ENCODE measurements at regions not wholly inside any gene's neighbourhood (a gene's known extent, or its start where the extent isn't known, plus 50 kb on each side); places are given as distances from the start of the nearest gene placed in this dataset.
"Not testable (repeated sequence)": the region's sequence is repeated elsewhere in the genome, so short reads cannot be mapped to it uniquely, and the experiment has no call there.

DNA sequence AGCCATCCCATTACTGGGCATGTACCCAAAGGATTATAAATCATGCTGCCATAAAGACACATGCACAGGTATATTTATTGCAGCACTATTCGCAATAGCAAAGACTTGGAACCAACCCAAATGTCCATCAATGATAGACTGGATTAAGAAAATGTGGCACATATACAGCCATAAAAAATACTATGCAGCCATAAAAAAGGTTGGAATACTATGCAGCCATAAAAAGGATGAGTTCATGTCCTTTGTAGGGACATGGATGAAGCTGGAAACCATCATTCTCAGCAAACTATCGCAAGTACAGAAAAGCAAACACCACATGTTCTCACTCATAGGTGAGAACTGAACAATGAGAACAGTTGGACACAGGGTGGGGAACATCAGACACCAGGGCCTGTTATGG, 151.5 kb downstream of the PLK2 start:
- H3K4me3 ChIP-seq (ENCODE audit: low read depth, low read length); H3K27me3 ChIP-seq (ENCODE audit: control insufficient read depth, insufficient read depth, low read length); H3K36me3 ChIP-seq (ENCODE audit: control insufficient read depth, insufficient read depth, low read length); H3K9me3 ChIP-seq (ENCODE audit: control insufficient read depth, insufficient read depth, low read depth, low read length); H3K9ac ChIP-seq (ENCODE audit: low read length); H3K27ac ChIP-seq (ENCODE audit: low read depth, low read length); H3K4me1 ChIP-seq (ENCODE audit: control insufficient read depth, insufficient read depth, low read length): not testable (repeated sequence)

DNA sequence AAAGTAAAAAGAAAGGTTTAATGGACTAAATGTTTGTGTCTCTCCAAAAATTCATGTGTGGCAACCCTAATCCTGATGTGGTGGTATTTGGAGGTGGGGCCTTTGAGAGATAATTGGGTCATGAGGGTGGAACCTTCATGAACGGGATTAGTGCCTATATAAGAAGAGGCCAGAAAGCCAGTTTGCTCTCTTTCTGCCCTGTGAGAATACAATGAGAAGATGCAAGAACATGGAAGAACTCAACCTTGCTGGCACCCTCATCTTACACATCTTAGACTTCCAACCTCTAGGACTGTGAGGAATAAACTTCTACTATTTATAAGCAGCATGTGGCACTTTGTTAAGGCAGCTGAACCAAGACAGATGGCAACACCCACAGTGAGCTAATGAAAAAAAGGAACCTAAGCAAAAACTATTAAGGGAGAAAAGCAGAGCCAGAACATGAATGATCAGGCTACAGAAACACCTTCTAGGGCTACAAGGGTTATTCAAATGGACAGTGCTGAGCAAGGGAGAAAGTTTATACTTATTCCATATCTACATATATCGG, 159.5 kb downstream of the PLK2 start:
- Histone ChIP-seq H3K9ac (ENCODE audit: low read length) (no peak overlapping the region), H3K4me1 (ENCODE audit: control insufficient read depth, insufficient read depth, low read length) (no peaks in the 10 kb centered on the region), H3K27me3 (ENCODE audit: control insufficient read depth, insufficient read depth, low read length) (no peaks in the 10 kb centered on the region), H3K9me3 (ENCODE audit: control insufficient read depth, insufficient read depth, low read depth, low read length) (no peaks in the 10 kb centered on the region), H3K4me3 (ENCODE audit: low read depth, low read length) (no peak overlapping the region), H3K27ac (ENCODE audit: low read depth, low read length) (no peak overlapping the region), H3K36me3 (ENCODE audit: control insufficient read depth, insufficient read depth, low read length) (no peaks in the 10 kb centered on the region)

DNA sequence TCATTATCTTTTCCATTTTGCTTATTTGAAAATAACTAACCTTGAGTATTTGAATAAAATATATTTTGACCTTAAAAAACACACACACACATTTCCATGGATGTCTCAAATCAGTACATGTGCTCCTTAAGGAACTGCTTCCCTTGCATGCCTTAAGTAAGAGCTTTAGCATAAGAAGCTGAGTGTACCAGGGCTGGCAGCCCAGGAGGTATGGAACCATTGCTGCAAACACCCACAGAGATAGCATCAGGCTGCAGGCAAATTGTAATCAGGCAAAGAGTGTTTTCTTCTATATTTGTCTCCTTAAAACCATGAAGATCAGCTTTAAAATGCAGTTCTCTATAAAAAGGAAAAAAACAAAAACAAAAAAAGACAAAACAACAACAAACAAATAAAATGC, 160.6 kb downstream of the PLK2 start:
- Histone ChIP-seq H3K27ac (ENCODE audit: low read depth, low read length) (no peak overlapping the region), H3K4me1 (ENCODE audit: control insufficient read depth, insufficient read depth, low read length) (no peaks in the 10 kb centered on the region), H3K27me3 (ENCODE audit: control insufficient read depth, insufficient read depth, low read length) (no peaks in the 10 kb centered on the region)

DNA sequence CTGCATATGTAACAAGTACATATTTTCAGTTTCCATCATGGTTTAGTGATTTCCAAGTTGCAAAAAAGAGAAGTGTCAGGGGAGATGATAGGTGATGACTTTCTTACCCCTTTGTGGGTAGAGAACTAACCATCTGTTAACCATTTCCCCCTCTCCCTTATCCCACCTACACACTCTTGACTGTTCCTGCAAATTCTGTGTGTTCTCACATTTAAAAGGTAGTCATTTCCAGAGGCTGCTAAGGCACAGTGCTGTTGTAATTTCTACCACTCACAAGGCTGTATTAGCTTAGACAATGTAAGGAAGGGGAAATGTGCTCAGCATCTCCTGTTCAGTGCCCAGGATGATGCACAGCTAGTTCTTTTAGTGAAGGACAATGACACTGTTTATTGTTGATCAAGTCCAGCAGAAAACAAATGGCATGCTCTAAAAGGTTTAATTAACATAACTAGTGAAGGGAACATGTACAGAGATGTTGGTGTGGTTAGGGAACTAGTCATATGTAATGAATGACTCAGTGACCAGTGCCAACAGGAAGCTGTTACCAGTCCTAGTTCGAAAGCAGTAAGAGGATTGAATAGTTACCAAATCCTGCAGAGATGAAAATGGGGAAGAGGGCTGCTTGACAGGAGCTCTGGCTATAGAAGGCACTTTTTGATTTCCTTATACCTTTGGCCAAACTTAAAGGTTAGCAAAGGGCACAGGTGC, 165.1 kb downstream of the PLK2 start:
- no peaks in the 10 kb centered on the region for H3K36me3 ChIP-seq (ENCODE audit: control insufficient read depth, insufficient read depth, low read length)
- H3K9me3 ChIP-seq (ENCODE audit: control insufficient read depth, insufficient read depth, low read depth, low read length) = no peaks in the 10 kb centered on the region
- no peaks in the 10 kb centered on the region for H3K4me1 ChIP-seq (ENCODE audit: control insufficient read depth, insufficient read depth, low read length)
- no peak overlapping the region for H3K4me3 ChIP-seq (ENCODE audit: low read depth, low read length)
- no peak overlapping the region for H3K9ac ChIP-seq (ENCODE audit: low read length)
- no peak overlapping the region for H3K27ac ChIP-seq (ENCODE audit: low read depth, low read length)
- H3K27me3 ChIP-seq (ENCODE audit: control insufficient read depth, insufficient read depth, low read length) = no peaks in the 10 kb centered on the region

More for the DNA sequence above, 160.6 kb downstream of the PLK2 start:
- H3K36me3 ChIP-seq (ENCODE audit: control insufficient read depth, insufficient read depth, low read length) = no peaks in the 10 kb centered on the region
- no peaks in the 10 kb centered on the region for H3K9me3 ChIP-seq (ENCODE audit: control insufficient read depth, insufficient read depth, low read depth, low read length)
- H3K9ac ChIP-seq (ENCODE audit: low read length) = no peak overlapping the region
- H3K4me3 ChIP-seq (ENCODE audit: low read depth, low read length) = no peak overlapping the region

DNA sequence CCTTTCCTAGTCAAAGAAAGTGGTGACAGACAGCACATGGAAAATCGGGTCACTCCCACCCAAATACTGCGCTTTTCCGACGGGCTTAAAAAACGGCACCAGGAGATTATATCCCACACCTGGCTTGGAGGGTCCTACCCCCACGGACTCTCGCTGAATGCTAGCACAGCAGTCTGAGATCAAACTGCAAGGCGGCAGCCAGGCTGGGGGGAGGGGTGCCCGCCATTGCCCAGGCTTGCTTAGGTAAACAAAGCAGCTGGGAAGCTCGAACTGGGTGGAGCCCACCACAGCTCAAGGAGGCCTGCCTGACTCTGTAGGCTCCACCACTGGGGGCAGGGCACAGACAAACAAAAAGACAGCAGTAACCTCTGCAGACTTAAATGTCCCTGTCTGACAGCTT, 171.6 kb downstream of the PLK2 start:
- not testable (repeated sequence) for H3K27me3 ChIP-seq (ENCODE audit: control insufficient read depth, insufficient read depth, low read length); H3K36me3 ChIP-seq (ENCODE audit: control insufficient read depth, insufficient read depth, low read length); H3K27ac ChIP-seq (ENCODE audit: low read depth, low read length); H3K4me3 ChIP-seq (ENCODE audit: low read depth, low read length); H3K4me1 ChIP-seq (ENCODE audit: control insufficient read depth, insufficient read depth, low read length); H3K9ac ChIP-seq (ENCODE audit: low read length)
- H3K9me3 ChIP-seq (ENCODE audit: control insufficient read depth, insufficient read depth, low read depth, low read length) = peaks cover 16% of the 10 kb centered on the region; the same call in 1 of the 2 replicates

DNA sequence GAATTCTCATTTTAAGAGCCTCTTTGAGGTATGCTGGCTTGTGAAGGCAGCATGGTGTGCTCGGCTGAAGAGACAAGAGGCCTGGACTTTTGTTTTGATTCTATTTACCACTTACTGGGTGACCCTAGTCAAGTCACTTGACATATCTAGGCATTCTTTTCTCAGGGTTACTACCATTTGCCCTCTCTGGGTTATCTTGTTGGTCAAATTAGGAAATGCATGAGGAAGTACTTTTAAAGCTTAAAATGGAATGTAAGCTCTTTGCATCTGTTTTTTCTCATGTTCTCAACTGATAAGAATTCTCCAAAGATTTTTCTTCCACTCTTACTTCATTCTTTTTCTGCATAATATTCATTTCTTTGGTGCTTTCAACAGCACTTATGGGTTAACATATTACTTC, 173.1 kb downstream of the PLK2 start:
- no peak overlapping the region for H3K9ac ChIP-seq (ENCODE audit: low read length)
- H3K4me1 ChIP-seq (ENCODE audit: control insufficient read depth, insufficient read depth, low read length) = no peaks in the 10 kb centered on the region
- H3K4me3 ChIP-seq (ENCODE audit: low read depth, low read length) = no peak overlapping the region
- no peaks in the 10 kb centered on the region for H3K36me3 ChIP-seq (ENCODE audit: control insufficient read depth, insufficient read depth, low read length)
- peaks cover 16% of the 10 kb centered on the region; the same call in 1 of the 2 replicates for H3K9me3 ChIP-seq (ENCODE audit: control insufficient read depth, insufficient read depth, low read depth, low read length)
- no peaks in the 10 kb centered on the region for H3K27me3 ChIP-seq (ENCODE audit: control insufficient read depth, insufficient read depth, low read length)
- H3K27ac ChIP-seq (ENCODE audit: low read depth, low read length) = no peak overlapping the region

- no peaks in the 10 kb centered on the region for H3K27me3 ChIP-seq (ENCODE audit: control insufficient read depth, insufficient read depth, low read length)
- H3K4me3 ChIP-seq (ENCODE audit: low read depth, low read length) = no peak overlapping the region
- no peaks in the 10 kb centered on the region for H3K4me1 ChIP-seq (ENCODE audit: control insufficient read depth, insufficient read depth, low read length)
- H3K27ac ChIP-seq (ENCODE audit: low read depth, low read length) = no peak overlapping the region
- H3K9ac ChIP-seq (ENCODE audit: low read length) = no peak overlapping the region
- H3K36me3 ChIP-seq (ENCODE audit: control insufficient read depth, insufficient read depth, low read length) = no peaks in the 10 kb centered on the region
- peaks cover 16% of the 10 kb centered on the region; the same call in 1 of the 2 replicates for H3K9me3 ChIP-seq (ENCODE audit: control insufficient read depth, insufficient read depth, low read depth, low read length)
These were observed 174.0 kb downstream of the PLK2 start for GRCh38 chr5:58285900-58286299.

DNA sequence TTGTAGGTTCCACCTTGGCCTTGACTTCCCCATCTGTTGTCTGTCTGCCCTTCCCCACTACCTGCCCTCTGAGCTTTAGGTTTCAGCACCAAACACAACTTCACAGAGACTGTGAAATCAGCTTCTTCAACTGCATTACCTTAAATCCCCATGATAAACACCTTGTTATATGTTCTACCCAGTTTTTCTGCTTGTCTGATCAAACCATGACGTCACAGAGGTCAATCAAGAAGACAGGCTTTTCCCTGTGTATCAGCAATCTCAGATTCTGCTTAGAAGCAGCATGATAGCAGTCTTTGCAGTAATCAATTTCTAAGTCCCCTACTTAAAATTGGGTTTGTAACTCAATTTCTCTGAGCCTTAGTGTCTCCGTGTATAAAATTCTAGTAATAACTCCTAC, 175.0 kb downstream of the PLK2 start:
- peaks cover 16% of the 10 kb centered on the region; the same call in 1 of the 2 replicates for H3K9me3 ChIP-seq (ENCODE audit: control insufficient read depth, insufficient read depth, low read depth, low read length)
- no peaks in the 10 kb centered on the region for H3K4me1 ChIP-seq (ENCODE audit: control insufficient read depth, insufficient read depth, low read length)
- H3K27me3 ChIP-seq (ENCODE audit: control insufficient read depth, insufficient read depth, low read length) = no peaks in the 10 kb centered on the region
- H3K4me3 ChIP-seq (ENCODE audit: low read depth, low read length) = no peak overlapping the region
- no peaks in the 10 kb centered on the region for H3K36me3 ChIP-seq (ENCODE audit: control insufficient read depth, insufficient read depth, low read length)
- no peak overlapping the region for H3K9ac ChIP-seq (ENCODE audit: low read length)
- no peak overlapping the region for H3K27ac ChIP-seq (ENCODE audit: low read depth, low read length)

GRCh38 chr5:58281189-58281588, 178.7 kb downstream of the PLK2 start:
- H3K36me3 ChIP-seq (ENCODE audit: control insufficient read depth, insufficient read depth, low read length) = no peaks in the 10 kb centered on the region
- no peaks in the 10 kb centered on the region for H3K9me3 ChIP-seq (ENCODE audit: control insufficient read depth, insufficient read depth, low read depth, low read length)
- no peak overlapping the region for H3K27ac ChIP-seq (ENCODE audit: low read depth, low read length)
- H3K9ac ChIP-seq (ENCODE audit: low read length) = no peak overlapping the region
- H3K27me3 ChIP-seq (ENCODE audit: control insufficient read depth, insufficient read depth, low read length) = no peaks in the 10 kb centered on the region
- H3K4me3 ChIP-seq (ENCODE audit: low read depth, low read length) = no peak overlapping the region
- H3K4me1 ChIP-seq (ENCODE audit: control insufficient read depth, insufficient read depth, low read length) = no peaks in the 10 kb centered on the region

GRCh38 chr5:58279259-58279658, 180.6 kb downstream of the PLK2 start:
- Histone ChIP-seq H3K4me3 (ENCODE audit: low read depth, low read length) (no peak overlapping the region), H3K9me3 (ENCODE audit: control insufficient read depth, insufficient read depth, low read depth, low read length) (no peaks in the 10 kb centered on the region), H3K27ac (ENCODE audit: low read depth, low read length) (no peak overlapping the region), H3K27me3 (ENCODE audit: control insufficient read depth, insufficient read depth, low read length) (no peaks in the 10 kb centered on the region), H3K9ac (ENCODE audit: low read length) (no peak overlapping the region), H3K4me1 (ENCODE audit: control insufficient read depth, insufficient read depth, low read length) (no peaks in the 10 kb centered on the region), H3K36me3 (ENCODE audit: control insufficient read depth, insufficient read depth, low read length) (no peaks in the 10 kb centered on the region)

GRCh38 chr5:58276431-58276830, 183.5 kb downstream of the PLK2 start:
- H3K4me1 ChIP-seq (ENCODE audit: control insufficient read depth, insufficient read depth, low read length) = no peaks in the 10 kb centered on the region
- H3K9me3 ChIP-seq (ENCODE audit: control insufficient read depth, insufficient read depth, low read depth, low read length) = no peaks in the 10 kb centered on the region
- H3K27me3 ChIP-seq (ENCODE audit: control insufficient read depth, insufficient read depth, low read length) = no peaks in the 10 kb centered on the region
- H3K9ac ChIP-seq (ENCODE audit: low read length) = no peak overlapping the region
- no peaks in the 10 kb centered on the region for H3K36me3 ChIP-seq (ENCODE audit: control insufficient read depth, insufficient read depth, low read length)
- no peak overlapping the region for H3K27ac ChIP-seq (ENCODE audit: low read depth, low read length)
- no peak overlapping the region for H3K4me3 ChIP-seq (ENCODE audit: low read depth, low read length)
